Tibial nerve (tissue), 4 donors: ENCODE measurements at regions not wholly inside any gene's neighbourhood (a gene's known extent, or its start where the extent isn't known, plus 50 kb on each side); places are given as distances from the start of the nearest gene placed in this dataset.

Experiments used
- DNase-seq, 2 donors: peaks; one replicate each; pipeline ENCODE4 v3.0.0-alpha.2; 2019; ENCODE audit warnings: low spot score in 2 of 2
- H3K27ac ChIP-seq, 4 donors: fragments of 200-600 bp; sonication (generic) in 3 of 4; one replicate each; pipeline ENCODE4 v1.5.1; 2017 to 2019; ENCODE audit warnings: mild to moderate bottlenecking in 1 of 4
- H3K27me3 ChIP-seq, 2 donors: fragments of 200-600 bp; sonication (generic) in 1 of 2; one replicate each; pipeline versions ENCODE4 v1.5.1 to v1.6.0; 2017 to 2019
- H3K36me3 ChIP-seq, 3 donors: fragments of 200-600 bp; sonication (generic); one replicate each; pipeline ENCODE4 v1.5.1; 2018 to 2019
- H3K4me1 ChIP-seq, 4 donors: fragments of 200-600 bp; sonication (generic) in 3 of 4; one replicate each; pipeline ENCODE4 v1.5.1; 2017 to 2019
- H3K4me3 ChIP-seq, 4 donors: fragments of 200-600 bp; sonication (generic) in 3 of 4; one replicate each; pipeline ENCODE4 v1.5.1; 2017 to 2019; ENCODE audit warnings: mild to moderate bottlenecking in 1 of 4, moderate library complexity in 1 of 4
- H3K9me3 ChIP-seq, 4 donors: fragments of 200-600 bp; sonication (generic) in 3 of 4; one replicate each; pipeline ENCODE4 v1.5.1; 2017 to 2019
- CTCF ChIP-seq, 5 experiments: fragments of 200-600 bp in 3 of 5; fragments of 450-650 bp in 2 of 5; sonication (generic) in 3 of 5; IDR thresholded peaks; one replicate each; pipeline ENCODE4 v1.5.1; 2016 to 2019; ENCODE audit warnings: antibody characterized with exemption in 5 of 5, mild to moderate bottlenecking in 3 of 5, moderate library complexity in 2 of 5
- EP300 ChIP-seq, 2 donors: sonication (generic); formaldehyde crosslinking; IDR thresholded peaks; one replicate each; pipeline ENCODE4 v1.6.1; 2017; ENCODE audit warnings: antibody characterized with exemption in 2 of 2, mild to moderate bottlenecking in 1 of 2
- POLR2A ChIP-seq, 2 donors: fragments of 450-650 bp; IDR thresholded peaks; one replicate each; pipeline ENCODE4 v1.6.1; 2017; ENCODE audit warnings: antibody characterized with exemption in 2 of 2, mild to moderate bottlenecking in 2 of 2, moderate library complexity in 2 of 2
- WGBS, 2 donors: methylation state at CpG; one replicate each; pipeline ENCODE4 v1.1.5; 2018; 5-methylcytosine and 5-hydroxymethylcytosine counted together

GRCh38 chr15:94965593-94965992 is 734.2 kb downstream of the MCTP2 start:
- 35 to 39% methylated on average over 3 of the region's 3 CpGs for WGBS, 2 donors
- H3K4me3 ChIP-seq, result no peak overlapping the region
- no peaks in the 10 kb centered on the region for H3K27me3 ChIP-seq
- no peak for DNase-seq
- peaks cover 0 to 8% (median 0%) of the 10 kb centered on the region in 4 donors for H3K9me3 ChIP-seq
- H3K4me1 ChIP-seq, result peaks cover 0 to 30% (median 0%) of the 10 kb centered on the region in 4 donors
- TF ChIP-seq CTCF (IDR thresholded peaks at IDR 0.05) (no peak), EP300 (IDR thresholded peaks at IDR 0.05) (peak; percentile 76 to 79)
- no peaks in the 10 kb centered on the region for H3K36me3 ChIP-seq
- peak overlapping the region in 2 of 4 donors; percentile 43 to 52 for H3K27ac ChIP-seq

- peak overlapping the region in 1 of 4 donors; percentile 41 for H3K27ac ChIP-seq
- WGBS, 2 donors, result 33 to 42% methylated on average over 5 of the region's 5 CpGs
- no peak for DNase-seq
- H3K36me3 ChIP-seq, result no peaks in the 10 kb centered on the region
- no peaks in the 10 kb centered on the region for H3K27me3 ChIP-seq
- TF ChIP-seq EP300 (IDR thresholded peaks at IDR 0.05) (no peak), CTCF (IDR thresholded peaks at IDR 0.05) (no peak), POLR2A (IDR thresholded peaks at IDR 0.05) (no peak)
- H3K4me3 ChIP-seq, result no peak overlapping the region
- peaks cover 0 to 31% (median 0%) of the 10 kb centered on the region in 4 donors for H3K4me1 ChIP-seq
- no peaks in the 10 kb centered on the region for H3K9me3 ChIP-seq
Observed at GRCh38 chr15:94968133-94968532, 736.8 kb downstream of the MCTP2 start.

- H3K27me3 ChIP-seq, result no peaks in the 10 kb centered on the region
- peaks cover 0 to 30% (median 0%) of the 10 kb centered on the region in 4 donors for H3K4me1 ChIP-seq
- TF ChIP-seq CTCF (IDR thresholded peaks at IDR 0.05) (no peak), EP300 (IDR thresholded peaks at IDR 0.05) (no peak), POLR2A (IDR thresholded peaks at IDR 0.05) (no peak)
- H3K9me3 ChIP-seq, result no peaks in the 10 kb centered on the region
- no peak overlapping the region for H3K27ac ChIP-seq
- WGBS, 2 donors, result 84 to 87% methylated on average over 1 of the region's 1 CpG
- no peaks in the 10 kb centered on the region for H3K36me3 ChIP-seq
- DNase-seq, result no peak
- H3K4me3 ChIP-seq, result no peak overlapping the region
Observed at GRCh38 chr15:94970096-94970495, 738.7 kb downstream of the MCTP2 start.

GRCh38 chr15:94970802-94971201 is 739.4 kb downstream of the MCTP2 start:
- Histone ChIP-seq H3K9me3 (no peaks in the 10 kb centered on the region), H3K4me1 (peaks cover 0 to 23% (median 0%) of the 10 kb centered on the region in 4 donors), H3K27ac (no peak overlapping the region), H3K36me3 (no peaks in the 10 kb centered on the region), H3K4me3 (no peak overlapping the region), H3K27me3 (no peaks in the 10 kb centered on the region)
- WGBS, 2 donors, result 49 to 56% methylated on average over 9 of the region's 9 CpGs
- no peak for DNase-seq
- TF ChIP-seq CTCF (IDR thresholded peaks at IDR 0.05) (no peak), POLR2A (IDR thresholded peaks at IDR 0.05) (no peak), EP300 (IDR thresholded peaks at IDR 0.05) (no peak)

- Histone ChIP-seq H3K4me1 (peaks cover 0 to 18% (median 0%) of the 10 kb centered on the region in 4 donors), H3K27me3 (no peaks in the 10 kb centered on the region), H3K36me3 (no peaks in the 10 kb centered on the region), H3K27ac (no peak overlapping the region), H3K9me3 (no peaks in the 10 kb centered on the region), H3K4me3 (no peak overlapping the region)
- DNase-seq, result no peak
- TF ChIP-seq EP300 (IDR thresholded peaks at IDR 0.05) (no peak), POLR2A (IDR thresholded peaks at IDR 0.05) (no peak), CTCF (IDR thresholded peaks at IDR 0.05) (no peak)
- WGBS, 2 donors, result 63 to 71% methylated on average over 2 of the region's 2 CpGs
Observed at GRCh38 chr15:94972314-94972713, 741.0 kb downstream of the MCTP2 start.
